ENCODE measurements at regions not wholly inside any gene's neighbourhood (a gene's known extent, or its start where the extent isn't known, plus 50 kb on each side); places are given as distances from the start of the nearest gene placed in this dataset.
"Not testable (repeated sequence)": the region's sequence is repeated elsewhere in the genome, so short reads cannot be mapped to it uniquely, and the experiment has no call there.

DNA sequence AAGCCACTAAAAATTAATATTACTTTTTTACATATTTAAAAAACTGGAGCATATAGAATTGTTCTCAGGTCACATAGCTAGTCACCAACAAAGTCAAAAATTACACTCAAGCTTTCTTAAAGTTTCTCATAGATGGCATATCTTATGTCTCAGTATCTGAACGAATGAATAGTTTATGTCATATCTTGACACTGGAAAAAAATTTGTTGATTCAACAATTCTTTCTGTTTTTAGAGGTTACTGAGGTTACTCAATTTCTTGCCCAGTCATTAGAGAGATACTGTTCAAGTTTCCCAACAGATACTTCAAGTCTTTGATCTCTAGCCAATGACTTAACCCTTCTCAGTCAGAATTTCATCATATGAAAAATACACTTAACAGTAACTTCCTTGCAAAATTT lies 113.1 kb upstream of the XIRP2 start:
- no peak overlapping the region for H3K27ac ChIP-seq
- no peaks in the 10 kb centered on the region for H3K4me1 ChIP-seq
- no peaks in the 10 kb centered on the region for H3K36me3 ChIP-seq
- H3K27me3 ChIP-seq: no peaks in the 10 kb centered on the region
- WGBS, 2 donors: 49 to 65% methylated on average over 1 of the region's 1 CpG
- H3K9me3 ChIP-seq: no peaks in the 10 kb centered on the region
- no peak for DNase-seq (ENCODE audit: low spot score in 2 of 2)
- TF ChIP-seq EP300 (IDR thresholded peaks at IDR 0.05): no peak
- TF ChIP-seq, protein P1, sequence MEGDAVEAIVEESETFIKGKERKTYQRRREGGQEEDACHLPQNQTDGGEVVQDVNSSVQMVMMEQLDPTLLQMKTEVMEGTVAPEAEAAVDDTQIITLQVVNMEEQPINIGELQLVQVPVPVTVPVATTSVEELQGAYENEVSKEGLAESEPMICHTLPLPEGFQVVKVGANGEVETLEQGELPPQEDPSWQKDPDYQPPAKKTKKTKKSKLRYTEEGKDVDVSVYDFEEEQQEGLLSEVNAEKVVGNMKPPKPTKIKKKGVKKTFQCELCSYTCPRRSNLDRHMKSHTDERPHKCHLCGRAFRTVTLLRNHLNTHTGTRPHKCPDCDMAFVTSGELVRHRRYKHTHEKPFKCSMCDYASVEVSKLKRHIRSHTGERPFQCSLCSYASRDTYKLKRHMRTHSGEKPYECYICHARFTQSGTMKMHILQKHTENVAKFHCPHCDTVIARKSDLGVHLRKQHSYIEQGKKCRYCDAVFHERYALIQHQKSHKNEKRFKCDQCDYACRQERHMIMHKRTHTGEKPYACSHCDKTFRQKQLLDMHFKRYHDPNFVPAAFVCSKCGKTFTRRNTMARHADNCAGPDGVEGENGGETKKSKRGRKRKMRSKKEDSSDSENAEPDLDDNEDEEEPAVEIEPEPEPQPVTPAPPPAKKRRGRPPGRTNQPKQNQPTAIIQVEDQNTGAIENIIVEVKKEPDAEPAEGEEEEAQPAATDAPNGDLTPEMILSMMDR (IDR thresholded peaks at IDR 0.05): no peak
- TF ChIP-seq POLR2A (IDR thresholded peaks at IDR 0.05): no peak
- no peak overlapping the region for H3K4me3 ChIP-seq

DNA sequence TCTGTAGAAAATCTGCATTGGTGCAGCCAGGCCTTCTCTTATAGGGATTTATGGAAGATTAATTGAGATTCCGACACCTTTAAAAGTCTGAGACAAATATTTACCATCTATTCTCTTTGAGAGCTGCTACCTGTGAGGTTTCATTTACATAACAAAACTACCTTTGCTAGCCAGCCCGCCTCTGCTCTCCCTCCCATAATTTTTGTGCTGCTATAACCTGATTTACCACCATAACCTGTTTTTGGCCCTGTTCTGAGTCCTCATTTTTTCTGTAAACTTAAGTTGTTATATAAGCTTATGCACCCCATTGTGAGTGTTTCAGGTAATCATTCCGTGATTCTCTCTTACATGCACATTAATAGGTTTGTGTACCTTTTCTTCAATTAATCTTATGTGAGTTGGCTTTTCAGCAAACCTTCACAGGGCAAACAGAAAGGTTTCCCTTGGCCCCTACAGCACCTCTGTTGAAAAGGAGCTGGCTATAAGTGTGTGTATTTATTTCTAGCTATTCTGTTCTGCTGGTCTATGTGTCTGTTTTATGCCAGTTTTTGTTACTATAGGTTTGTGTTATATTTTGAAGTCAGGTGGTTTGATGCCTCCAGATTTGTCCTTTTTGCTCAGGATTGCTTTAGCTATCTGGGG lies 114.9 kb upstream of the XIRP2 start:
- WGBS, 2 donors: 71 to 76% methylated on average over 3 of the region's 3 CpGs

DNA sequence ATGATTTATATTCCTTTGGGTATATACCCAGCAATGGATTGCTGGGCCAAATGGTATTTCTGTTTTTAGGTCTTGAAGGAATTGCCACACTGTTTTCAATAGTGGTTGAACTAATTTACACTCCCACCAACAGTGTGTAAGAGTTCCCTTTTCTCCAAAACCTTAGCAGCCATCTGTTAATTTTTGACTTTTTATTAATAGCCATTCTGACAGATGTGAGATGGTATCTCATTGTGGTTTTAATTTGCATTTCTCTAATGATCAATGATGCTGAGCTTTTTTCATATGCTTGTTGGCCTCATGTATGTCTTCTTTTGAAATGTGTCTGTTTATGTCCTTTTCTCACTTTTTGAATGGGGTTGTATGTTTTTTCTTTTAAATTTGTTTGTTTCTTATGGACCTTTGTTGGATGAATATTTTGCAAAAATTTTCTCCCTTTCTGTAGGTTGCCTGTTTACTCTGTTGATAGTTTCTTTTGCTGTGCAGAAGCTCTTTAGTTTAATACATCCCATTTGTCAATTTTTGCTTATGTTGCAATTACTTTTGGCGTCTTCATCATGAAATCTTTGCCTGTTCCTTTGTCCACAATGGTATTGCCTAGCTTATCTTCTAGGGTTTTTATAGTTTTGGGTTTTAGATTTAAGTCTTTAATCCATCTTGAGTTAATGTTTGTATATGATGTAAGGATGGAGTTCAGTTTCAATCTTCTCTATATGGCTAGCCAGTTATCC lies 119.7 kb upstream of the XIRP2 start:
- Histone ChIP-seq H3K4me1 (no peaks in the 10 kb centered on the region), H3K9me3 (peaks cover 0 to 10% (median 0%) of the 10 kb centered on the region in 4 donors), H3K27me3 (no peaks in the 10 kb centered on the region), H3K36me3 (no peaks in the 10 kb centered on the region), H3K4me3 (no peak overlapping the region), H3K27ac (no peak overlapping the region)
- WGBS, 2 donors: 51 to 97% methylated on average over 1 of the region's 1 CpG
- no peak for DNase-seq (ENCODE audit: low spot score in 2 of 2)
- TF ChIP-seq EP300 (IDR thresholded peaks at IDR 0.05) (no peak), POLR2A (IDR thresholded peaks at IDR 0.05) (no peak)
- TF ChIP-seq, protein P1 (IDR thresholded peaks at IDR 0.05): no peak

More for the DNA sequence above, 114.9 kb upstream of the XIRP2 start:
- no peaks in the 10 kb centered on the region for H3K27me3 ChIP-seq
- H3K4me1 ChIP-seq: no peaks in the 10 kb centered on the region
- H3K36me3 ChIP-seq: no peaks in the 10 kb centered on the region
- TF ChIP-seq POLR2A (IDR thresholded peaks at IDR 0.05) (no peak), EP300 (IDR thresholded peaks at IDR 0.05) (no peak)
- TF ChIP-seq, protein P1 (IDR thresholded peaks at IDR 0.05): no peak
- no peak for DNase-seq (ENCODE audit: low spot score in 2 of 2)
- peaks cover 0 to 10% (median 0%) of the 10 kb centered on the region in 4 donors for H3K9me3 ChIP-seq
- no peak overlapping the region for H3K4me3 ChIP-seq
- H3K27ac ChIP-seq: no peak overlapping the region

DNA sequence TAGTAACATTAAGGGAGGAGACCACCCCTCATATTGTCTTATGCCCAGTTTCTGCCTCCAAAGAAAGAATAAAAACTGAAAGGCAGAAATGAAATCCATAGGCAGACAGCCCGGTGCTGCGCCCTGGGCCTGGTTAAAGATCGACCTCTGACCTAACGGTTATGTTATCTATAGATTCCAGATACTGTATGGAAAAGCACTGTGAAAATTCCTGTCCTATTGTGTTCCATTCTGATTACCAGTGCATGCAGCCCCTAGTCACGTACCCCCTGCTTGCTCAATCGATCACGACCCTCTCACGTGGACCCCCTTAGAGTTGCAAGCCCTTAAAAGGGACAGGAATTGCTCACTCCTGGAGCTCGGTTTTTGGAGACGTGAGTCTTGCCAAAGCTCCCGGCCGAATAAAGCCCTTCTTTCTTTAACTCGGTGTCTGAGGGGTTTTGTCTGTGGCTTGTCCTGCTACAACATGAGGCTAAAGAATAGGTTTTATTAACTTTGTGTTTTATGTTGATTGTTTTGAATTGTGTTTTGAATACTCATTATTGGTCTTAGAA lies 121.4 kb upstream of the XIRP2 start:
- 73 to 74% methylated on average over 13 of the region's 13 CpGs for WGBS, 2 donors
- not testable (repeated sequence) for H3K27ac ChIP-seq; DNase-seq (ENCODE audit: low spot score in 2 of 2); H3K36me3 ChIP-seq; H3K4me3 ChIP-seq; H3K4me1 ChIP-seq; H3K9me3 ChIP-seq; H3K27me3 ChIP-seq

DNA sequence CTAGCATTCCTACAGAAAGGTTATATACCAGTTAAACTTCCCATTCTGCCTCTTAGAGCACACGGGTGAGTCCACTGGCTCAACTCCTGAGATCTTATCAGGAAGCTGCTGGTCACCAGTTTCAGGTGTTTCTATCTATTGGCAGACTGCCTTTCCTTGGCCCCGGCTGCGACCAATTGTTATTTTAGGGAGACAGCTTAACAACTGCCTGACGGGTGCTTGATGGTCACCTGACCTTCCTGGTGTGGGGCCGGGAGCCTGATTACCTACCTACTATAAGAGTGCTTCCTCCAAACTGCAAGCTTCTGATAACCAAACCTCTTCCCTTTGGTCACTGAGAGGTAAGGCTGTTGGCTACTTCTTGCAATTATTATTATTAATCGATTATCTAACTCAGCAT lies 122.1 kb upstream of the XIRP2 start:
- Histone ChIP-seq H3K4me3 (no peak overlapping the region), H3K27ac (no peak overlapping the region), H3K27me3 (no peaks in the 10 kb centered on the region), H3K36me3 (no peaks in the 10 kb centered on the region), H3K4me1 (no peaks in the 10 kb centered on the region), H3K9me3 (peaks cover 0 to 10% (median 0%) of the 10 kb centered on the region in 4 donors)
- WGBS, 2 donors: 78 to 86% methylated on average over 6 of the region's 6 CpGs
- no peak for DNase-seq (ENCODE audit: low spot score in 2 of 2)
- TF ChIP-seq, protein P1 (IDR thresholded peaks at IDR 0.05): no peak

Data from tibial nerve (tissue), 4 donors.